Activated CD8-positive, alpha-beta memory T cell treated with anti-CD3 and anti-CD28 coated beads, Interleukin-2, amount 10 ng/mL, durations not matched to agents 7 days and 5 days (primary cell): ENCODE measurements at regions not wholly inside any gene's neighbourhood (a gene's known extent, or its start where the extent isn't known, plus 50 kb on each side); places are given as distances from the start of the nearest gene placed in this dataset.
"Not testable (repeated sequence)": the region's sequence is repeated elsewhere in the genome, so short reads cannot be mapped to it uniquely, and the experiment has no call there.

Experiments used
- ATAC-seq: fragments of 150-1000 bp; cut with Tn5 transposase; one replicate; pipeline ENCODE4 v1.10.0; 2021; ENCODE audit warnings: moderate library complexity
- CTCF ChIA-PET: fragments of 350-600 bp; sonication (Branson Sonifier 250); formaldehyde crosslinking; loops from one replicate; lab custom pipeline; 2021; ENCODE audit warnings: antibody characterized with exemption; lab: Charles Lee
- DNase-seq: peaks from one replicate; pipeline ENCODE4 v3.0.0-alpha.2; 2020
- H3K27ac Mint-ChIP-seq: one replicate; pipeline ENCODE4 v1.8.0; 2021; ENCODE audit warnings: mild to moderate bottlenecking, mixed read lengths
- H3K27me3 Mint-ChIP-seq: one replicate; pipeline ENCODE4 v1.8.0; 2021; ENCODE audit warnings: mixed read lengths
- H3K36me3 Mint-ChIP-seq: one replicate; pipeline ENCODE4 v1.8.0; 2021; ENCODE audit warnings: mild to moderate bottlenecking, mixed read lengths
- H3K4me1 Mint-ChIP-seq: one replicate; pipeline ENCODE4 v1.8.0; 2021; ENCODE audit warnings: mixed read lengths
- H3K4me3 Mint-ChIP-seq: one replicate; pipeline ENCODE4 v1.8.0; 2021; ENCODE audit warnings: mild to moderate bottlenecking, moderate library complexity, mixed read lengths
- H3K9me3 Mint-ChIP-seq: one replicate; pipeline ENCODE4 v1.8.0; 2022; ENCODE audit warnings: low read depth, mixed read lengths

- ATAC-seq (no peak), DNase-seq (no peak)
- no peak overlapping the region for H3K4me3 Mint-ChIP-seq
- H3K36me3 Mint-ChIP-seq = no peaks in the 10 kb centered on the region
- peaks cover 41% of the 10 kb centered on the region for H3K27me3 Mint-ChIP-seq
- H3K9me3 Mint-ChIP-seq = no peaks in the 10 kb centered on the region
- CTCF ChIA-PET = interaction anchor here (3.3 kb wide), 1 partner anchor 10 kb away, joined by 14 read pairs; no protein-coding TSS in a partner anchor
- H3K4me1 Mint-ChIP-seq = peaks cover 12% of the 10 kb centered on the region
- no peak overlapping the region for H3K27ac Mint-ChIP-seq
These were observed 77.5 kb upstream of the VPREB1 start for GRCh38 chr22:22166941-22167713.

- CTCF ChIA-PET = interaction anchor here (0.9 to 3.3 kb wide), 4 partner anchors 9 to 177 kb away, joined by 3 to 14 read pairs (median 4); no protein-coding TSS in a partner anchor
- ATAC-seq (no peak), DNase-seq (no peak)
- H3K27me3 Mint-ChIP-seq = peaks cover 38% of the 10 kb centered on the region
- no peaks in the 10 kb centered on the region for H3K9me3 Mint-ChIP-seq
- no peaks in the 10 kb centered on the region for H3K36me3 Mint-ChIP-seq
- H3K27ac Mint-ChIP-seq = no peak overlapping the region
- no peak overlapping the region for H3K4me3 Mint-ChIP-seq
- H3K4me1 Mint-ChIP-seq = peaks cover 12% of the 10 kb centered on the region
These were observed 78.5 kb upstream of the VPREB1 start for GRCh38 chr22:22165936-22166710.

GRCh38 chr22:22164541-22165272, 79.9 kb upstream of the VPREB1 start:
- H3K9me3 Mint-ChIP-seq = no peaks in the 10 kb centered on the region
- DNase-seq (no peak), ATAC-seq (no peak)
- no peaks in the 10 kb centered on the region for H3K36me3 Mint-ChIP-seq
- H3K27me3 Mint-ChIP-seq = peaks cover 34% of the 10 kb centered on the region
- peaks cover 12% of the 10 kb centered on the region for H3K4me1 Mint-ChIP-seq
- CTCF ChIA-PET = interaction anchor here (0.9 to 1.7 kb wide), 4 partner anchors 8 to 178 kb away, joined by 3 to 5 read pairs (median 4); no protein-coding TSS in a partner anchor
- H3K4me3 Mint-ChIP-seq = no peak overlapping the region
- H3K27ac Mint-ChIP-seq = no peak overlapping the region

GRCh38 chr22:22161924-22162851, 82.4 kb upstream of the VPREB1 start:
- Mint-ChIP-seq H3K27ac (no peak overlapping the region), H3K4me3 (no peak overlapping the region), H3K9me3 (no peaks in the 10 kb centered on the region), H3K27me3 (peaks cover 31% of the 10 kb centered on the region), H3K36me3 (no peaks in the 10 kb centered on the region), H3K4me1 (peaks cover 1% of the 10 kb centered on the region)
- ATAC-seq (no peak), DNase-seq (no peak)
- CTCF ChIA-PET = interaction anchor here (0.6 to 1.8 kb wide), 2 partner anchors 10 to 17 kb away, joined by 3 read pairs; no protein-coding TSS in a partner anchor

GRCh38 chr22:22160768-22161167, 83.8 kb upstream of the VPREB1 start:
- H3K4me3 Mint-ChIP-seq, H3K4me1 Mint-ChIP-seq, CTCF ChIA-PET, ATAC-seq, H3K36me3 Mint-ChIP-seq, DNase-seq, H3K9me3 Mint-ChIP-seq, H3K27ac Mint-ChIP-seq: not testable (repeated sequence)
- H3K27me3 Mint-ChIP-seq = peaks cover 31% of the 10 kb centered on the region

- DNase-seq (no peak), ATAC-seq (no peak)
- Mint-ChIP-seq H3K9me3 (no peaks in the 10 kb centered on the region), H3K4me1 (peaks cover 5% of the 10 kb centered on the region), H3K4me3 (no peak overlapping the region), H3K27ac (no peak overlapping the region), H3K36me3 (no peaks in the 10 kb centered on the region), H3K27me3 (peaks cover 28% of the 10 kb centered on the region)
- CTCF ChIA-PET = interaction anchor here (1.2 kb wide), 2 partner anchors 49 to 76 kb away, joined by 3 to 4 read pairs; no protein-coding TSS in a partner anchor
These were observed 85.2 kb upstream of the VPREB1 start for GRCh38 chr22:22159384-22159783.

- DNase-seq = no peak
- ATAC-seq = no peak
- H3K36me3 Mint-ChIP-seq = no peaks in the 10 kb centered on the region
- peaks cover 5% of the 10 kb centered on the region for H3K4me1 Mint-ChIP-seq
- no peaks in the 10 kb centered on the region for H3K9me3 Mint-ChIP-seq
- no peak overlapping the region for H3K27ac Mint-ChIP-seq
- no peak overlapping the region for H3K4me3 Mint-ChIP-seq
- CTCF ChIA-PET = interaction anchor here (1.2 to 1.6 kb wide), 4 partner anchors 27 to 76 kb away, joined by 3 to 6 read pairs (median 4); no protein-coding TSS in a partner anchor
- H3K27me3 Mint-ChIP-seq = peaks cover 24% of the 10 kb centered on the region
These were observed 85.6 kb upstream of the VPREB1 start for GRCh38 chr22:22158965-22159364.

- CTCF ChIA-PET = interaction anchor here (0.8 to 2.1 kb wide), 7 partner anchors 27 to 77 kb away, joined by 3 to 6 read pairs (median 4); no protein-coding TSS in a partner anchor
- Mint-ChIP-seq H3K4me1 (peaks cover 5% of the 10 kb centered on the region), H3K27me3 (peaks cover 18% of the 10 kb centered on the region), H3K27ac (no peak overlapping the region), H3K9me3 (no peaks in the 10 kb centered on the region), H3K36me3 (no peaks in the 10 kb centered on the region), H3K4me3 (no peak overlapping the region)
- ATAC-seq = no peak
- DNase-seq = no peak
These were observed 86.3 kb upstream of the VPREB1 start for GRCh38 chr22:22158207-22158816.

GRCh38 chr22:22157348-22157725, 87.2 kb upstream of the VPREB1 start:
- peak overlapping the region; percentile 17 for H3K27ac Mint-ChIP-seq
- CTCF ChIA-PET = interaction anchor here (0.6 to 2.1 kb wide), 18 partner anchors 8 to 245 kb away, joined by 3 to 14 read pairs (median 4); no protein-coding TSS in a partner anchor

GRCh38 chr22:22156716-22157347, 87.8 kb upstream of the VPREB1 start:
- Mint-ChIP-seq H3K4me1 (peaks cover 5% of the 10 kb centered on the region), H3K9me3 (no peaks in the 10 kb centered on the region), H3K27ac (peak overlapping the region; percentile 17), H3K27me3 (peaks cover 19% of the 10 kb centered on the region), H3K4me3 (no peak overlapping the region), H3K36me3 (no peaks in the 10 kb centered on the region)
- CTCF ChIA-PET = interaction anchor here (0.6 to 2.1 kb wide), 15 partner anchors 9 to 245 kb away, joined by 3 to 14 read pairs (median 4); no protein-coding TSS in a partner anchor
- DNase-seq (peak; percentile 82), ATAC-seq (peak; percentile 87)

More at GRCh38 chr22:22157348-22157725, 87.2 kb upstream of the VPREB1 start:
- peaks cover 18% of the 10 kb centered on the region for H3K27me3 Mint-ChIP-seq
- ATAC-seq = no peak
- H3K4me1 Mint-ChIP-seq = peaks cover 5% of the 10 kb centered on the region
- H3K36me3 Mint-ChIP-seq = no peaks in the 10 kb centered on the region
- no peaks in the 10 kb centered on the region for H3K9me3 Mint-ChIP-seq
- DNase-seq = no peak
- H3K4me3 Mint-ChIP-seq = no peak overlapping the region

GRCh38 chr22:22156348-22156715, 88.3 kb upstream of the VPREB1 start:
- Mint-ChIP-seq H3K27me3 (peaks cover 23% of the 10 kb centered on the region), H3K4me3 (no peak overlapping the region), H3K9me3 (no peaks in the 10 kb centered on the region), H3K27ac (no peak overlapping the region), H3K36me3 (no peaks in the 10 kb centered on the region), H3K4me1 (peaks cover 5% of the 10 kb centered on the region)
- ATAC-seq = no peak
- CTCF ChIA-PET = interaction anchor here (0.8 to 2.1 kb wide), 9 partner anchors 9 to 49 kb away, joined by 3 to 14 read pairs (median 5); no protein-coding TSS in a partner anchor
- DNase-seq = no peak
